Stimulated activated CD4-positive, alpha-beta T cell treated with anti-CD3 and anti-CD28 coated beads, Interleukin-15, amount 100 ng/mL, for 48 hours (primary cell): ENCODE measurements at regions not wholly inside any gene's neighbourhood (a gene's known extent, or its start where the extent isn't known, plus 50 kb on each side); places are given as distances from the start of the nearest gene placed in this dataset.

Experiments
- DNase-seq, 2 donors: peaks; one replicate each; pipeline ENCODE4 v3.0.0-alpha.2; 2020; ENCODE audit warnings: low read depth in 2 of 2

DNA sequence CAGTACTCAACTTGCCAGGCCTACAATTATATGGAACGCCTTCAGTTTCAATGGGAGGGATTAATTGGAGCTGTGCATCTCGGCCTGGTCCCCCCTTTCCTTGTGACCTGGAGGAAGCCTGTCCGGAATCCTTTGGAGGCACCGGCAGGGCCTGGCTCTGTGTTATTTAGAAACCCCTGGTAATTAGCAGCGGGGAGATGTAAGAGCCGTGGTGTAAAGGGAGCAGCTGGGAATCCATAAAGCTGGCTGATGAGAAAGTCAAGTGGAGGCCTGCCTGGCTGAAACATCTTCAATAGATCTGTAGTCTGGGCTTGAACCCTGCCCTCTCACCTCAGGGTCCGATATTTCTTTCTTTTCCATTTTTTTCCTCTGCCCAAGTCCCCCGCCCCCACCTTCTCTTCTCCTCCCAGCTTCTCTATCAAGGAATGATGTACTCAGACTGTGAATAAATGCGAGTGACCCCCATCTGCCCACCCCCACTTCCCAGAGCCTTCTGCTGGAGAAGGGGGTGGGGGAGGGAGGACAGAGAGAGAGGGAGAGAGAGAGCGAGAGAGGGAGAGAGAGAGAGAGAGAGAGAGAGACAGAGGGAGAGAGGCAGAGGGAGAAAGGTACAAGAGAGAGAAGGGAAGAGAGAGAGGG, 495.5 kb upstream of the ZFHX3 start:
- DNase-seq: no peak

DNA sequence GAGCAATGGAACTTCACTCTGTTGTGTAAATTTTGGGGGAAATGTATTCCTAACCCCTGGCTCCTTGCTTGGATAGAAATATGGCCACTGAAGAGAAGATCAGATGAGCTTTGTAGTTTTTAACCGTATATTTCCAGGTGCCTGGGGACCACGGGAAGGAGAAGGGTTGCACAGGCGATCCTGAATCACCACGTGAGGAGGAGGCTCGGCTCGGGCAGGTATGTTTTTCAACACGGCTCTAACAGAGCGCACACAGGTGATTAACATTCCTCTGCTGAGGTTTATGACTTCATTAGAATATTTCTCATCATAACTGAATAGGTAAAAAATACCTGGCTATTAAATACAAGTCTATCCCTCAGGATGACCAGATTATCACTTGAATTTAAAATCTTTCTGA, 495.0 kb upstream of the ZFHX3 start:
- no peak for DNase-seq

DNA sequence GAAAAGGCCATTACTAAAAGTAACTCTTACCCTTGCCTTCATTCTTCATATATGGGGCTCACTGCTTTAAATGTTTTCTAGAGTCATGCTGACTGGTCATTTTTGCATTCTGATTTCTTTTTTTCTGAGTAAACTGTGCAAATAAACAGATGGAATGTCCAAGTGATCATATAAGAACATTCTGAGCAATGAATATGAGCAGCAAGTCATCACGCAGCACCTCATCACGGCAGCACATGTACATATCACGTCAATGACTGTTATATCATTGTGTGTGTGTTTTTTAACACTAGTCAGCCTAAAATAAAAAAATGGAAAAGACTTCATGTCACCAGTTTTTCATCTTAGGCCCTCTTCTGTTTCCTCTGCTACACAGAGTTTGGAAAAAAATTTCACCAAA, 490.0 kb upstream of the ZFHX3 start:
- DNase-seq: no peak

DNA sequence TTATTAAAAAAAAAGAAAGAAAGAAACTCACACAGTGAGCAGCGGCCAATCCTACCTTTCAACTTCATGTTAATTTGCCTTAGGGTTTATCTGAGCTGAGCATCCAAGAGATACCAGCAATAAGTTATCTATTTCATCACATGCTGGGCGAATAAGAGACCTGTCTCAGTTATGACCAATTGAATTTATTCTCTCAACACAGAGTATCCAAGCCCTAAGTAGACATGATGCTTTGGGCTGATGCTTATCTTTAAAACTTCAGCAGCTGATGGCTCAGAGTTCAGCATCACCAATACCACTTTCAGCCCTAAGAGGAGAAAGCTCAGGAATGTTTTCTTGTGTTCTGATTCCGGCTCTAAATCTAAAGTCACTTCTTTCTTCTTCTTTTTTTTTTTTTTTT, 489.0 kb upstream of the ZFHX3 start:
- DNase-seq: no peak

DNA sequence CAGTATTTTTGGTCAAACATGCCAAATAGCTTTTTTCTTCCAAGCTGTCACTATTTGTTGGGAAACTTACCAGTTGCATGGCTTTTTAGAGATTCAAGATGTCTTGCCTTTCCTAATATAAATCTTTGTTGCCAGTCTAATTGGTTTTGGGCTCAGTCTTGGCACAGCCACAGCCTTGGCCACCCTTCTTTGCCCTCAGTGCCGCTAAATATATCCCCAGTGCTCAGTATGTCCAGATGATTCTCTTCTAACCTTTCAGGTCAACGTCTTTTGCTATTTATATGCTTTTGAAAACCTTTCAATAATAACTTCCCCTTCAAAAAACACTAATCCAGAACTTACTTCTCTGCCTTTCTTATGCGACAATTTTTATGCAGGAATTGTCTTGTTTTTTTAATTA, 483.1 kb upstream of the ZFHX3 start:
- no peak for DNase-seq

DNA sequence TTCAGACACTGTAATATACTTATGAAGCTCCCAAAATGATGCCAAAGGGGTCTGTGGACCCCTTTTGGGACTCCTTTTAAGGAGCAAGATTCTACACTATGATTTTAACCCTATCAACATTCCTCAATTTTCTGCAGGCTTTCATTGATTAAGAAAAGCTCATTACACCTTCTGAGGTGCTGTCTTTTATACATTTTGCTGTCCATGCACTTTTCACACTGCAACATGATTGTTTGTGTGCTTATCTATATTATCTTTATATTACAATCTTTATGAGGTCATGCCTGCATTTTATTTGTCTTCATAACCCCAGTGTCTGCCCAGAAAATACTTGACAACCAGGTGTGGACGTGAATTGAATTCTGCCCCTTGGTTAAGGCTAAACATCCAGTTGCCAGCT, 482.6 kb upstream of the ZFHX3 start:
- DNase-seq: no peak

DNA sequence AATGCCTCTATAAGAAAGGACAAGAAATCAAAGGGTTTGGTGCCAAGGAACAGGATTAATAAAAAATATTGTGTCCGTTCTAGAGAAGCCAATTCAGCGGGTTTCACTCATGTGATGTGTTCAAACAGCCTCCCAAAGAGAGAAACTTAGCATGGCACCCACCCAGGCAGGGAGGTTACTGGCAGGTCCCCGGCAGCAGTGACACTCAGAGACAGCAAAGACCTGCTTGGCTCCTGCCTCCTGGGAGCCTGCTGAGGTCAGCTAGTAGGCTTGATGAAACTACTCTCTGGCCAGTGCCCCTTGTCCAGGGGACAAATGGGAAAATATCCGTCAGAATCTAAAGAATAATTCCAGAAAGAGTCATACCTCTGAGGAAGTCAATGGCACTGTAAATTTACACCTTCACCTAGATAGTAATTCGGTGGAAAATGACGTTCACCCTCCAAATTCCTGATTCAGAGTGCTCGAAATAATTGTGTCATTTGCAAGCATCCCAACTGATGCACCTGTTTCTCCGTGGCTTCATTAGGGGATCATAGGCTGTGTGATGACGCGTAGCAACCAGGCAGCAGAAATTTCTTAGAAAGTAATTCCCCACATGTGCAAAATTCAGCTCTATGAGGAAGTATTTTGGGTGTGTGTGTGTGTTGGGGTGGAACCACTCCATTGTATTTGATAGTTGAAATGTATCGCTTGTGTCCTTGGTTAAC, 481.5 kb upstream of the ZFHX3 start:
- no peak for DNase-seq

DNA sequence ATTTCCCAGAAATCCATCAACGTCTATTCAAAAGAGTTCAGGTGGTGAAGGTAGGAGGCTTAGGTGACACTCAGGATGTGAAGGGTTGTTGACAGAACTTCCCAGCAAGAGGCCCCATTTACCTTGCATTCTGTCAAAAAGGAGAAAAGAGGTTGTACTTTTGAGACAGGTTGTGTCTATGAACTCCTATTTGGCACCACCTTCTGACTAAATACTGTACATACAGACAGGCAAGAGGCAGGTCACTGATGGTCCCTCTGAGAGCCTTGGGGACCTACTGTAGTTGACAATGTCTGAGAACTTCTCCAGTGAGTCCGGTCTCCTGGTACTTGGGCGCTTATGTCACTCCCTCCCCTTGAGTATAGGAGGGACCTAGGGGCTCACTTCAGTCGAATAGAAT, 479.3 kb upstream of the ZFHX3 start:
- no peak for DNase-seq

DNA sequence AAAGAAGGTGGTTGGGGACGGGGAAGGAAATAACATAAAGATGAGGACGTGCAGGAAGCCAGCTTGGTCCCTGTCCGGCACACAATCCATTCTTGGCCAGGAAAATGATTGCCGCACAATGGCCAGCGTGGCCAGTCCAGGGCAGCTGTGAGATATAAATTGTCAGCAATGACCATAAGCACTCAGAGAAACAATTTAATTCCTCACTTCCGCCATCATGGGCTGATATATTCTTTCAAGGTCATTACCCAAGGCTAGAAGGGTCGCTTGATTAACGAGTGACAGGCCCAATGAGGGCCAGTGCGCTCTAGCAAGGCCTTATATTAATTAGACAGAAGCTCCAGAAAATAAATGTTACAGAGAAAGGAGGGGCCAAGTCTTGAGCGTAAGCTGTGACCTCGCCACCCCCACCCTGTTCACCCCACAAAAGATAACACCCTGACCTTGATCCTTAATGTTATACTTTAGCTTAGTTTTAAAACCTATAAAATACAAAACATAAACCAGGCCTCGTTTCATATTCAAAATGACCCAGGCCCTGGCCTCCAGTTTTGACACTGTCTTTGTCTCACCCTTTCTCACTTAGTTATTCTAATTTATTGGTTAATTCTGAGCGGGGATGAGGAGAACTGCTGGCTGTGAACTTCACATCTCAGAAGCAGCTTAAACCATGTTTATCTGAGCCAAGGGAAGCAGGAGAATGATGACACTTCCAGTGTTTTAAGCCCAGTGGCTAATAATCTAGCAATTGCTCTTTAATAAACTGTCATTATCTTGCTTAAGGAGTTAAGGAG, 478.3 kb upstream of the ZFHX3 start:
- DNase-seq: no peak

DNA sequence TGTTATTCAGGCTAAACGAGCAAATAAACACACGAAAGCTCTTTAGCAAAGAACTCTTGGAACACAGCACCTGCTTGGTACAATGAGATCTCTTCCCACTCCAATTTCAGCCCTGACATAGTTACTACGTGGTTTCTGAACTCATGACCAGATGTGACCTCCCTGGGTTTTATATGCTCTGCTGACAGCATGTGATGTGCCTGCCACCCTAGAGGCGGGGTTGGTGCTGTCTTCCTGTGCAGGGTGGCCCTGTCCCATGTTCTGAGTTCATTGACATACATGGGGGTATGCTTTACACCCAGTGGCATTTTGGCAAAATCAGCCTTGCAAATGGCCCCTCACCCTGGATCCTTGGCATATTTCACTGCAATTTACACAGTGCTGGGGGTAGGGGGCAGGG, 475.3 kb upstream of the ZFHX3 start:
- no peak for DNase-seq

DNA sequence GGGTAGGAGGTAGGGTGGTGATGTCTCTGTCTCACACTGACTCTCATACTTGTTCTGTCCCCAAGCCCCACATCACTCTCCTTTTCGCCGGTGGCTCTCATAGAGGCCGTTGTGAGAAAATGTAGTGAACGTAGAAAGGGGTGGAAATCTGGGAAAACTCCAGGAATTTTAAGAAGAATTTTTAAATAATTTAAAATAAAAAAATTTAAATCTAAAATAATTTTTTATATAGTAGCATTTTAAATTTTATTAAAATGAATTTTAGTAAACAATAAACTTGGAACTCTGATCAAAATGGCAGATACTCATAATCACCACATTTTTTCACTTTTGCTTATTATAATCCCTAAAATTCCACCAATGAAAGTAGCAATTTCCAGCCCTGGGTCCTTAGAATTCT, 473.6 kb upstream of the ZFHX3 start:
- no peak for DNase-seq

DNA sequence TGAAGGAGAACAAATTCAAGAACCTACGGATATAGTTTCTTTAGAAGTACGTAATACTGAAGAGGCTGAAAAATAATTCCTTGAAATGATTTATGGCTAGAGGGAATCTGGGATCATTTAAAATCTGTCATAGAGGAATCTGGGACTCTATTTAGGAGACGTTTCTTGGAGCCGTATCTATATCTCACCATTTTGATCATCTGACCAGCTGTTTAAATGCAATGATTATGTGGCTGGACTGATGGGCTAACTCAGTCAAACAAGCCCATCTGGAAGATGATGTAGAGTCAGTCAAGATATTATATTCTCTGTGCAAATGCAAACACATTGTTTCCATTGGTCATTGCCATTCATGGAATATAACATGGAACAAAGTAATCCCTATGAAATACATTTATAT, 467.7 kb upstream of the ZFHX3 start:
- DNase-seq: no peak

DNA sequence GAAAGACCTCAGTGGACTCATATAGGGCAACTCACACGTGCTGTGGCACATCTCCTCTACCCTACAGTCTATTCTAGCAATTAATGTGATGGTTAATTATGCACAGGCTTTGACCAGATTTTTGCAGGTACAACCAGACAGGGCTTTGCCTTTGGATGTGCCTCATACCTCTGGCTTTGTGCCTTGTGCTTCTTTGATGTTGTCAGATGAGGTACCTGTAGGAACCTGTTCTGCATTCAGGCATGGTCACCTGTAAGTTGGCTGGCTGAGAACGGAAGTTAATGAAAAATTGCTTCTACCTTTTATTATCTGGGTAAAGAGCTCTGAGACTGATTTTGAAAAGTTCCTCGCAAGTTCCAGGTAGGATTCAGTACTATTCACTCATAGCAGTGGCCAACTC, 462.9 kb upstream of the ZFHX3 start:
- no peak for DNase-seq

DNA sequence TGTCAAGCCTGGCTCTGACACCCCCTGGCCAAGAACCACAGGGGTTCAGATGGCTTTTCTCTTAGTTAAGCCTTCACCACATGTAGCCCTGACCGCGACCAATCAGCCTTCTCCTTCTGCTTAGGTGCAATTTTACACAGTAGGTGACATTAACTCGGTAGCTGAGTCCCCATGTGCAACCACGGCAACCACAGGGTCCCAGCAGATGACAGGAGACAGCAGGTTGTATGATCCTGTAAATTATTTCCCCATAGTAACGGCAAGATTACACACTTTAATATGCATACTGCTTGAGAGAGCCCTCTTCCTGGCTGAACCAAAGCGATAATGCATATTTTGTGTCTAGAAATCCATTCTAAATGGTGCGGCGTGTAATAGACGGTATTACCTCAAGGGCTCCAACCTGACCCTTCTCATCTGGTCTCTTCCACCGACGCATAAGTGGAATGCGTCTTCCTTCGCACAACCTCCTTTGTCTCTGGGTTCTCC, 458.7 kb upstream of the ZFHX3 start:
- DNase-seq: no peak

DNA sequence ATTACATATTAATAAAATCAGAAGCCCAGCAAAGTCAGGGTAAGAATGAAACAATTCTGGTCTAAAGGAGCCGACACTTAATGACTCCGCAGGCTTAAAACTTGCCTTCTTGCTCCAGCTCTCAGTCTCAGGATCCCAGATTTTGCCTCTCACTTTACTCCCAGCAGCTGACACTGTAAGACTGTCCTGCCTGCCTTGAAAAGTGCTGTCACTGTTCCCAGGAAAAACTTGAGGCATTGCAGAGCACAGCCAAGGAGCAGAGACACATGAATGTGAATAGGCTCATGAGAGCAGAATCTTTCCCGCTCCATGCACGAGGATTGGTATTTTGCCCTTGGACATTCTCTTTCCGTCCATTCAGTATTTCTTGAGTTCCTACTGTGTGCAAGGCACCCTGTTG, 457.6 kb upstream of the ZFHX3 start:
- no peak for DNase-seq

DNA sequence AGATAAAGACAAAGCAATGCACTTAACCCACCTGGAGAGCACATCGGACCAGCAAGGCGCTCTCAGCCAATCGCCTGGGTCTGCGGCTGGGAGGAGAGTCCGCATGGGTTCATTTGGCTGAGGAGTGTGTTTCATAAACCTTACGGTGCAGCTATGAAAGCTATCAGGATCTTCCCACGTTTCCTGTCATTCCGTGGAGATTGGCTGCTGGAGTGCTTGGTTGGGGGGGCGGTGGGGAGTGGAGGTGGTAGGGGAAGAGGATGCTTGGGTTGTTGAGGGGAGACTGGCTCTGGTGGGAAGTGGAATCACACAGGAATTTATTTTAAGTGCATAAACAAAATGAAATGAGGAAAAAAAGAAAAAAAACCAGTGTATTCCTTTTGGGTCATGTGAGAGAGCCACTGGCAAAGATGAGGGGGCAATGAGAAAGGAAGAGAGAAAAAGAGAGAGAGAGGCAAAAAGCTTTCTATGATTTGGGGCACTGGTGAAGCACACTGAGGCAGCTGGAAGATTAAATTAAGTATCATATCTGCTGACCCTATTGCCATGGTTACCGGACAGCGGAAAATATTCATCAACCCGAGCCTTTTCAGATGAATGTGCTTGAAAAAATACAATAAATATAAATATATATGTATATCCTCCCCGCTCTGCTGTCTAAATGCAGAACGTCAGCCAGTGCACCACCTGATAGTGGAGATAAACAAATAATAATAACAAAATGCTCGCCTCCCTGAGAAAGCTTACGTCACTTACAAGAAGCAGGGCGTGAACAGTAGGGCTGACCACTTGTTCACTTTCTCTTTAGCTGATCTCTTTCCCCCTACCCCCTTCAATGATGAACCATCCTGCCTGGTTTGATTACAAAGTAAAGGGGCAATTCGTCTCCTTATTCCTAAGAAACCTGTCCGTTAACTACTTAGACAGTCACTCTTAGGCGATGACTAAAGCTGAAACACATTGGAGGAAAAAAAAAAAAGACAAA, 457.0 kb upstream of the ZFHX3 start:
- no peak for DNase-seq

DNA sequence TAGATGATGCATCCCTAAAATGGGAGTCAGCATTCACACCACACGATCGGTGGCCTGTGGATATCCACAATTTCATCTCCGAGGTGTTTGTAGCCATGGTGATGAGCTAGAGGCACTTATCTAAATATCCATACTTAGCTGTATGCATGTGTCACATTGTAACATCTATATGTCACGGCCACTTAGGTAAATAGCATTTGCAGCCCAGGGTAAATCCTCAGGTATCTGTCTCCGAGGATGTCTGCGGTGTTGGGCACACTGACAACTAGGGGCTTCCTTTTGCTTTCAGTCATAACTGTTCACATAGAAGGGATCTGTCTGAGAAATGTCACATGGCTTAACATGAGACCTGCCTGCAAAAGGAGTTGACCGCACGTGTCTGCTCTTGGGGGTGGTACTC, 455.2 kb upstream of the ZFHX3 start:
- no peak for DNase-seq

DNA sequence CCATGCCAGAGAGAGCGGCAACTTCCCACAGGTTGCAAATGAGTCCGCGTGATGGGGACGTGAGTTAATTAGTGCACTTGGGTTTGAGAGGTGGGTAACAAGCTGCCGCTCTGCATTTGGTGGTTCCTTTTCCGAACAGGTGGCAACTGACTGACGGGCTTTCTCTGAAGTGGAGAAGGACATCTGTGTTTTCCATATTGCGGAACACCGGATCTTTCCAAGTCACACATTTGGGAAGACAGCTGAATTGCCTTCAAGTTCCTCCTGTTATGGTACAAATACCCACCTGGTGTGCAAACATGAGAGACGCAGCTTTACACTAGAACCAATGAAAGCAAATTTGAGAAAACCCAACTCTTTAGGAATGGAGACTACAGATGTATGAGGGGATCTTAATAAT, 451.3 kb upstream of the ZFHX3 start:
- no peak for DNase-seq

DNA sequence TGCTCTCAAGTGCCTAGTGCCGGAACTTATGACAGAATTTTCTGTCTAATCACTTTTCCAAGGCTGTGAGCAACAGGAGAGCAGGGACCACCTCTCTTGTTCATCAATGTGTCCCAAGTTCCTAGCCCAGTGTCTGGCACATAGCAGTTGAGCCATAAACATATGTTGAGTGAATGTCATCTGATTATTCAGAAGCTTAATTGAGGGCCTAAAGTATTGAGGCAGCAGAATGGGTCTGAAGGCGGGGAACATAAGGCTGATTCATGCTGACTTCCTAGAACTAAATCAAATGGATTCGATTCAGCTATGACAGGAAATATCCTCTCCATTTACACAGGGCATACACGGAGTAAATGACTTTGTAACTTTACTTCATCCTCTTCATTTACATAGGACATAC, 438.0 kb upstream of the ZFHX3 start:
- DNase-seq: no peak

DNA sequence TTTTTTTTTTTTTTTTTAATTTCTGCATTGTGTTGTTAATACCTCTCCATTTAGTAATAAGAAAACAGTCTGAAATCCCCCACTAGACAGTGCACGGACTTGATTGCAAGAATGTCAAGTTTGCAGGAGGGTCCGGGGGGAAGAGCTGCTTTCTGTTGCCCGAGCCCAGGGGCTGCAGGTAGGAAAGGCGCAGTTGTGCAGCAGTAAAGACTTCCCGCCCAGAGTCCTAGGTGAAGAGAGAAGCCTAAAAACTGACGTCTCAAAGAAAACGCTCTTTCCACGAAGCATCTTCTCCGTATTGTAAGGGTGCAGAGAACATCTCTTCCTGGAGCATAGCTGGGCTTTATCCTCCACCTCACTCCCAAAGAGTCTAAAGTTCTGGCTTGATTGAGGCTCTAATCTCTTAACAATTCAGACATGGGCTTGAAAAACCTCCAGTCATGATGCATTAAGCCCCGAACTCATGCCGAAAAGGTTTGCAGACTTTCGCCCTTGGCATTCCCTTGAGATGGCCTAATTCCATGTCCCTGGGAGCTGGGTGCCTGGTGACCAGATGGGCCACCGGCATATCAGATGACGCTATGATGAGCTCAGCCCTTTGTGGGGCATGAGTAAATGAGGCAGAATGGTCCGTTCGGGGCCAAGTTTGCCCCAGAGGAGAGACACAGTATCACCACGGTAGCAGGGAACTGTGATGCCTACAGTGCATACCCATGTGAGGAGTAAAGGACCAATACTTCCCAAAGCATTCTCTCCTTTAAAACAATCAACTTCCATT, 436.2 kb upstream of the ZFHX3 start:
- no peak for DNase-seq
